NCI-H1694 treated with DMSO at 0.1 percent for 48 hours (cell line): ENCODE measurements at regions not wholly inside any gene's neighbourhood (a gene's known extent, or its start where the extent isn't known, plus 50 kb on each side); places are given as distances from the start of the nearest gene placed in this dataset.

ENCODE experiments used
- DNase-seq: peaks from one replicate; lab custom pipeline; 2025; lab: John Stamatoyannopoulos, UW

DNA sequence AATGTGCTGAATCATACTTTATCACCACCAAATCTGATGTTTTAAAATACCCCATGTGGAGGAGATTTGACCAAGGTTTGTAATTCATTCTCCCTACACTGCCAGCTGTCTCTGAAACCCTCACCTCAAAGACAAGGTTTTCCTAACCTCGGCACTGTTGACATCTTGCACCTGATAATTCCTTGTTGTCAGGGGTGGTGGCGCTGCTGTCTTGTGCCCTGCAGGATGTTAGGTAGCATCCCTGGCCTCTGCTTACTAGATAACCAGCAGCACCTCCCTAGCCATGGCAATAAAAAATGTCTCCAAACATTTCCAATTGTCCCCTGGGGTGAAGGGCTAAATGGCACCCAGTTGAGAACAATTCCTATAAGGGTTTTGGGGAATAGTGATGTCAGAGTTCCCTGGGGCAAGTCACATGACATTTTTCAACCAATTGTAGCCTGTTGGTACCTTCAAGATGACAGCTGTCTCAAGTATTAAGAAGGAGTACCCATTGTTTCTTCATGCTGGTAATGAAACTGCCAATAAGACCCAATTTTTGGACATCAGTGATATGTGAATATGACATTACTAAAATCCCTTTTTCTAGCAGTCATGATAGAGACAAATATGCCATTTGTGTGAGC lies 160.6 kb upstream of the PLCXD3 start:
- no peak for DNase-seq

DNA sequence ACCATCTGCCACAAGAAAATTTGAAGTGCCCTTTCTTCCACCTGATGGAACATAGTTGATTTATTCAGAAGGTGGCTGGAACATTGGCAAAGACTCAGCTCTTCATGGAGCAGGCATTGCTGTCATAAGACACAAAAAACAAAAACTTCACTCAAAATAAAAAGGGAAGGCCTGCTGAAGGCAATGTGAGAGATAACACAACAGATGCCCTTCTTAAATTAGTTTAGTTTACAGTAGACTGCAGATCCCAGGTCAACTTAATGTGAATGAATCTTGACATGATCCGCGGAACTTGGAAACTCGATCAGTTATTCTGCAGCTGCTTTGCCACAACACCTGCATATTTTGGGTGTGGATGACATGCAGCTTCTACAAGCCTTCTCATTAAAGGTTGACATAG lies 159.8 kb upstream of the PLCXD3 start:
- DNase-seq, result no peak

DNA sequence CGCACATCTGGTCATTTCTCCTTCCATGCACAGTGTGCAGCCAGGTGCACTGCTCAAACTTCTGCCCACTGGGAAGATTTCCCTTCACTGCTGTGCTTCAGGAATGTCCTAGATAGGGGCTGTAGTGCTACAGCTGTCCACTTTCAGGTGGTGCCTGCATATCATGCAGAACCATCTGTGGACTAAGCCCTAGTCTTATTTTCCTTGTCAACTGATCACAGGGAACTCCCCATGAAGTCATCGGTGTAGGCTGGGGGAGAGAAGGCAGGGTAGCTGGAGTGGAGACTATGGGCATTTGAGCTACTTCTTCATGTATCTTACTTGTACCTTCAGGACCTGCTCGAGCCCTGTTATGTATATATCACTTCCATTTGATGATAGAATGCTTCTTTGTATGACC lies 150.9 kb upstream of the PLCXD3 start:
- no peak for DNase-seq

DNA sequence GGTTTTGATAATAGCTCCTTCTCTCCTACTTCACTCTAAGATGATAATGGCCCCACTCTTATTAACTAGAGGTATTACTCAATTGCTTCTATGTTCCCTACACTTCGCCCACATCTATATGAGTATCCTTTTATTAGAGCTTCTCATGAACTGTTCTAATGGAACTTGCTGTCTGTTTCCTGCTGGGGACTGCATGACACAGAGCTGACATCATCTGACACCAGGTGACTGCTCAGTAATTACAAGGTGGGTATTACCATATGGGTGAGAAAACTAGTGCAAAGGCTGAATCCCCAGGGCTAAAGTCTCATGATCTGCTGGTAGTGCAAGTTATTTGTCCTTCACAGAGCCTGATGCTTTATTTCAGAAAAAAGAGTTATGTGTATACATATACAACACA lies 146.2 kb upstream of the PLCXD3 start:
- no peak for DNase-seq

DNA sequence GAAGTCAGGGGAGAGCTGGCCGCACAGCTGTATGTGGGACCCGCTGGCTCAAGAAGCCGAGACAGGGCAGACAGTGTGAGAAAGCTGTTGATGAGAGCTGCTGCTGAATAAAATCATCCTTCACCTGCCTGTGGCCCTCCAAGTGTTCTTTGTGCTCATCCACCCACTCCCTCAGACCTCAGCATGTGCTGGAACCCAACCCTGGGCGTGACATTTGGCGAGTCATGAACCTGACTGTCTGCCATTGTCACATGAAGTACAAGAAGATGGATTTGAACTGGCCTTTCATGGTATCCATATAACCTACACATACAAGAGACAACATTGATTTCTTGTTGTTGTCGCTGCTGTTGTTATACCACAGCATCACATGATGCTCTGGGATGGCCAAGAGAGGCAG lies 139.7 kb upstream of the PLCXD3 start:
- no peak for DNase-seq

DNA sequence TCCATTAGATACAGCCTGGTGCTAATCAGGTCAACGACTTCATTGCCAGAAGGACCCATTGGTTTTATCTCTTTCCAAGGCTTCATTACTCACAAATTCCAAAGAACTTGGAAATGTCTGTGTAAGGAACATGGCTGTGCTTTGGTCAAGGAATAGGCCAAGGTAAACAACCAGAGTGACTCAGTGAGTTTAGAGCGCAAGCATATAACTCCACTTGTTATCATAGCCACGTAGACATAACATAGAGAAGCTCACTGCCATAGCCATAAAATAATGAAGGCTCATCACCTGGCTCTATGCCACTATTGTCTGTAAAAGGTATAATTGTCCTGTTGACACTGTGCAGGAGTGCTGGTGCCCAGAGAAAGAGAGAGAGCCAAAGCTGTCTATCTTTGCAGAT lies 139.3 kb upstream of the PLCXD3 start:
- DNase-seq, result no peak

DNA sequence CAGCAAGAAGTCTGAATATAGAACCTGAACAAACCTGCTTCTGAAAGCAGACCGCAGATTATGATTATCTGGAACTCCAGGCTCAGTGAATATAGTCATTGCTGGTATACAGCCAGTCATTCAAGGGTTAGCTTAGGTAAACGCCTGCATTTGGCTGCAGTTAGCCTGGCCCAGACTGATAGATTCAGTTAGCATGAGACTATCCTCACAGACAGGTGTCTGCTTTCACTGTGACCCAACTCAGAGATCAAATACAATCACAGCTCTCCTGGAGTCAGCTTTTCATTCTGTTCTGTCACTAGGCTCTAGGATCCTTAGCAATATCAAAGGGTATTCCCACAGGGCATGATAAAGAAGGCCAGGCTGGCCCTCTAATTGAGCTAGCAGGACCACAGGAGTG lies 138.6 kb upstream of the PLCXD3 start:
- no peak for DNase-seq

DNA sequence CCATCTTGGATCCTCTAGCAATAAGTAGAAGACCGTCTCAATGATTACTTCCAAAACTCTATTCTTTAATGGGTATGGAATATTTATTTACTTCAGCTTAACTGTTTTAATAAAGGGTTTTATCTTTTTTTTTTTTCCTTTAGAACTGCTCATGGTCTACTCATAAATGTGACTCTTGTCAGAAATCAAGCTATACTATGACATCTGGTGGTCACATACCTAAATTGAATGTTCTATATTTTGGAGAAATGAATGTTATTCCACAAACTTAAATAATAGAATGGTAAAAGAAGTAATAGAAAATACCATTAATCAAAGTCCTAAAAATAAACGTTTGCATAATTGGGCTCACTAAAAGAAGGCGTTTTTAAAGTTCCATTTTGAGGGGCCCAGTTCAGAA lies 131.2 kb upstream of the PLCXD3 start:
- no peak for DNase-seq

DNA sequence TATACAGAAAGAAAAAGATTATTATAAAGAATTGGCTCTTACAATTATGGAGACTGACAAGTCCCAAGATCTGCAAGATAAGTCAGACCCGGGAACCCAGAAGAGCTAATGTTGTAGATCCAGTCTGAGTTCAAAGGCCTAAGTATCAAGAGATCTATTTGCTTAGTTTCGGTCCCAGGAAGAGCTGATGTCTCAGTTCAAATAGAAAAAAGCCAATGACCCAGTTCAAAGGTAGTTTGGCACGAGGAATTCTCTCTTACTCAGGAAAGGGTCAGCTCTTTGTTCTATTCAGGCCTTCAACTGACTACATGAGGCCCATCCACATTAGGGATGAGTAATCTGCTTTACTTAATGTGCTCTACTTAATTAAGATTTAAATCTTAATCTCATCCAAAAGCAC lies 128.3 kb upstream of the PLCXD3 start:
- no peak for DNase-seq

DNA sequence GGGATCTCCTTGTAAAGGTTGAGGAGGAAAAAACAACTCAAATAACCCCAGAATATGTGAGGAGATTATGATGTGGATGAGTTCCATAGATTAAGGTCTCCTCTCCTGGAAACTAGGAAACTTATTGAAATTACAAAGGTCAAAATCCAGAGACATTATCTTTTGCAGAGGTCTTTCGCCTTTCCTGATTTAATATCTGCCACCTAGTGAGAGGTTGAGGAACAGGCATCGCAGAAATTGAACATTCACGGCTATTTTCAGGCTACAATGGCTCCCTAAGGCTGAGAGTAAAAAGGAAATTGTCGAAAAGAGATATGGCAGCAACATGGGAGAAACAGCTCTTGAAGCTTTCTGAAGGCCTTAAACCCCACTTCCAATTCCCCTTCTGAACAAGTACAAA lies 127.5 kb upstream of the PLCXD3 start:
- no peak for DNase-seq

DNA sequence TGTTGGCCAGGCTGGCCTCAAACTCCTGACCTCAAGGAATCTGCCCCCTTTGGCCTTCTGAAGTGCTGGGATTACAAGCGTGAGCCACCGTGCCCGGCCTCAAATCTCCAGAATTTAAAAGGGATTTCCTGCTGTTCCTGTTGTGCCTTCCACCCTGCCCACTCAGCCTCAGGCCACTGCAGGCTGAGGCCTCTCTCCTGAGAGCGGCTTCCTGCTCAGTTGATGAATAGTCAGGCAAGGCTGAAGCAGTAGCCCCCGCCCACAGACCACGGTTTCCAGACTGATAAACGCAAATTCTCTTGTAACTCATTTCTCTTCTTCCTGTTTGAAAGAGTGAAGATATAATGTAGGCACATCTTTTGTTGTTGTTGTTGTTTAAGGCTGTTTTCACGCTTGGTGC lies 127.0 kb upstream of the PLCXD3 start:
- DNase-seq, result no peak

DNA sequence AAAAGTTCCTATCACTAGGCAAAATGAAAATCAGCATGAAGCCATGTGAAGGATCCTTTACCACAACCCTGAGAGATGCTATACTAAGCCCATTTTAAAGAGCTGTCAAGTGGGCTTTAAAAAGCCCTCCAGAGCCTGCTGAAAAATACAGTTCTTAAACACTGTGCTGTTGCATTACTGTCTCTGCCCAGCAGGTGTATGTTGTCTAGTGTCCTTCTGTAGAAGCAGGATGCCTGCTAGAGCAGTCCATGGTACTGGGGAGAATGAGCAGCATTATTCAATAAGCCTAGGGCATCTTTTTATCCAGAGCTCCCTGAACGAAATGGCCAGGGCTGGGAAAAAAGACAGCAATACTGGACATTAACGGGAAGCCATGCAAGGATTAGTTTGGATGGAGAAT lies 126.2 kb upstream of the PLCXD3 start:
- DNase-seq, result peak; percentile 33

DNA sequence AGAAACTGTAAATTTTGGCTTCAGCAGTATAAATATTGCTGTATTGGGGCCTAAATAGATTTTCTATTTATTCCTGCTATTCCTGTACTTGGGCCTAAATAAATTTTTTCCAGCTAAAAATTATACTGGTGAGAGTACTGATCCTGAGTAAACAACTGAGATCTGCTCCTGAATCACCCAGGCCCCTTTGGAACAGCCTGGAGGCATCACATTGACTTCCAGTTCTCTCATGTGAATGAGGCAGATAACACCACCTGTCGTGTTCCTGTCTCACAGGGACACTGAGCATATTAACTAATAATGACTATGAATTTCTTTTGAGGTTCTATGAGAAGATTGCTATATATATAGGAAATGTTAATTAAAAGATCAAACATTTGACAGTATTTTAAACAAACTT lies 119.5 kb upstream of the PLCXD3 start:
- no peak for DNase-seq

DNA sequence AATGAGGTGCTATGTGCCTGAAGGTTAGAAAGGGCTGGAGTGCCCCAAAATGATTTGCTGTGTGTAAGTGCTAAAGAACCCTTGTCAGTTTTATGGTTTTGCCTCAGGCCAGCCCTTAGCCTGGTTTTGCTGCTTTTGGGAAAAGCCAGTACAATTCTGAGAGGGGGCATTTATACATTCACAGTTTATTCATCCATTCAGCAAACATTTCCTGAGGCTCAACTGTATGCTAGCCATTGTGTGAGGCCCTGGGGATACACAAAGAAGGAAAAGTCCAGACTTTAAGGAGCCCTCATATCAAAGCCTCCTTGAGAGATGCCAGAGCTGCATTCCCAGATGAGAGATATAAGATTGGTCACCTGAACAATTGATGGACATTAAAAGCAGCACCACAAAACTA lies 115.2 kb upstream of the PLCXD3 start:
- no peak for DNase-seq

DNA sequence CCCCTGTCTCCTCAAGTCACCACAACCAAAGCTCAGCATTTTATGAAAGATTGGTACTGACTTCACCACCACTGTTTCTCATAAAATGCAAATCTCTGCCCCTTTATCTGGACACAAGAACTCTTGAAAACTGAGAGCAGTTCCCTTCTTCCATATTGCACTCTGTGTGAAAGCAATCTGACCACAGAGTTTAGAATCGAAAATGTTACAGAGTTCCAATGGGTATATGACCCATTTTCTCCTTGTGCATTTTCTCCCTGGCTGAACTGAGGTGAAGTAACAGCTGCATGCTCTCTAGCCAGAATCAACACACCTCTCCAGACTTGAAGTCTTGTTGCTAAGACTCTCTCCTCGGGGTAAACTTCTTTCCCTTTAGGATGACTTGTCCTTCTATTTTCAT lies 111.0 kb upstream of the PLCXD3 start:
- no peak for DNase-seq

DNA sequence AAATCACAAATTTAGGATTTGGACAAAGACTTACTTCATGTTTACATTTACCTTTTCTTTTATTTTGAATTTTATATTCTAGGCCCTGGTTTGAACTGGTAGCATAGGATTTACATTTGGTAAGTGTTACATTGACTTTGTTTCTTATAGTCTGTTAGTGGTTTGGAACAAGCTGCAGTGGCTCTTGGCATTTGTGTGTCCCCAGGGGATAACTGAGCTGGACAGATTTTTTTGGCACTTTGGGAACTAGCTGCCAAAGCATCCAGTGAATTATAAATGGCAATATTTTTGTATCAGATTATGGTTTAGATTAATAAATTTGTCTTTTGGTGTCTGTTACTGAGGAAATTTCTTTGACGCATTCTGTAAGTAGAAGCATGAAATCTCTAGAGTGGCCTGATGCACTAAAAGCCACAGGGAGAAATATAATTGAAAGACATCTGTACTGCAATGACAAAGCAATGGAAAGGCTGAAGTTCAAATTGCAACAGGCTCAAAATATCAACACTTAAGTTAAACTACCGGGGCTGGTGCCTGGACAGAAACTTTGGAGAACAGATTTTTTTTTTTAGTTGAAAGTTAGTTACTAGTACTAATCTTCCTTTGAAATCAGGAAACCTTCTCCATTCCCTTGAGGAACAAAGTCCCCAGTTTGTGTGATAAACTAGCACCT lies 107.6 kb upstream of the PLCXD3 start:
- DNase-seq, result no peak

DNA sequence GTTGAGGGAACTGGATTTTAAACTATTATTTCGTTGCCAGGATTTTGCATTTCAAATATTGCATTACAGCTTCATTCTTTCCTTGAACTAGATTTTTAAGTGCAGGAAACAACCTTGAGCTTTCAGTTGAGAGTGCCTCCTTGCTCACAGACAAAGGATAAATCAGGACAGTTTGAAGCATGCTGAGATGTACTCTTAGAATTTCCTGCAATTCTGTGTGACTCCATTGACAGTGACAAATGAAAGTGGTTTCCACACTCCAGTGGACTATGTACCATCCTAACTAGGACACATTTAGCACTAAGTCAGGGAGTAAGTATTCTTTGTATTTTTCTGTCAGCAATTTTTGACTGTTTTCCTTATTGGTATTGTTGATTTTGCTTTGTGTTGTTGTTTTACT lies 100.0 kb upstream of the PLCXD3 start:
- no peak for DNase-seq

DNA sequence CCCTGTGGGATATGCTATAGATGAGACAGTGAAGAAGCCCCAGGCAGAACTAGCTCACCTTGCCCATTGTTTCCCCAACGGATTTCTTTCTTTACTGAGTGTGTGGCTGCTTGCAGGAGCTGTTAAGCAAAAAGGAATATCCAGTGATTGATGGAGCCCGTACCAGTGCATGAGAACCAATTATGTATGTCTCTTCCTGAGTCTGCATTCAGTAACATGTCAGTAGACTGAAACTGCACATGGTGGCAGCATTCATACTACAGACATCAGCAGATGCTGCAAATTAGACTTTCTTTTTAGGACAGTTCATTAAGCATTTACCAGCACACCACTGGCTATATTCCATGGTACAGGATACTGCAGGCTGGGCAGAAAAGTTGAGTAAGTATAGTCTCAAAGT lies 90.3 kb upstream of the PLCXD3 start:
- DNase-seq, result no peak

DNA sequence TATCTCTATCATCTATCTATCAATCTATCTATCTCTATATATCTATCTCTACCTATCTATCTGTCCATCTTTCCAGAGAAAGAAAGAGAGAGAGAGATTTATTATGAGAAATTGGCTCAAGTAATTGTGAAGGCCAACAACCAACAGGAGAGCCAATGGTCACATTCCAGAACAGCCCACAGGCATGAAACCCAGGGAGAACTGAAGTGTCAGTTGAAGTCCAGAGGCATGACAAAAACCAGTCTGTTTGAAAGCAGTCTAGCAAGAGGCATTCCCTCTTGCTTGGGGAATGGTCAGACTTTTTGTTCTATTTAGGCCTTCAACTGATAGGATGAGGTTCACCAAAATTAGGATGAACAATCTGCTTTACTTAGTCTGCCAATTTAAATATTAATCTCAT lies 87.6 kb upstream of the PLCXD3 start:
- DNase-seq, result no peak

DNA sequence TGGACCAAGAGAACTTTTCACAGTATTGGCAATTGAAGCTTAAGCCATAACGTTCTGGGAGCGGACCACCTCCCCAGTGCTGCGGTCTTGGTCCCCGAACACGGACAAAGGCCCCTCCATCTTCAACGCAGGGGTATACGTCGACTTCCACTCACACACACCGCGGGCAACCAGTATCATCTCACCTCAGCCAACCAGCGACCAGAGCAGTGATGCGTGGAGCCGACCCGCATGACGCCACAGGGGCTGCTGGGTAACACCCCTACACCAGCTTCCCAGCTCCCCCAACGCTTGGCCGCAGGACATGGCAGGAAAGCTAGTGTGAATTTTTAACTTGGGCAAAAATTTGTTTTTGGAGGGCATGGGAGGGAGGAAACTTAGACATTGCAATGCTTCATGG lies 77.3 kb upstream of the PLCXD3 start:
- DNase-seq, result no peak

DNA sequence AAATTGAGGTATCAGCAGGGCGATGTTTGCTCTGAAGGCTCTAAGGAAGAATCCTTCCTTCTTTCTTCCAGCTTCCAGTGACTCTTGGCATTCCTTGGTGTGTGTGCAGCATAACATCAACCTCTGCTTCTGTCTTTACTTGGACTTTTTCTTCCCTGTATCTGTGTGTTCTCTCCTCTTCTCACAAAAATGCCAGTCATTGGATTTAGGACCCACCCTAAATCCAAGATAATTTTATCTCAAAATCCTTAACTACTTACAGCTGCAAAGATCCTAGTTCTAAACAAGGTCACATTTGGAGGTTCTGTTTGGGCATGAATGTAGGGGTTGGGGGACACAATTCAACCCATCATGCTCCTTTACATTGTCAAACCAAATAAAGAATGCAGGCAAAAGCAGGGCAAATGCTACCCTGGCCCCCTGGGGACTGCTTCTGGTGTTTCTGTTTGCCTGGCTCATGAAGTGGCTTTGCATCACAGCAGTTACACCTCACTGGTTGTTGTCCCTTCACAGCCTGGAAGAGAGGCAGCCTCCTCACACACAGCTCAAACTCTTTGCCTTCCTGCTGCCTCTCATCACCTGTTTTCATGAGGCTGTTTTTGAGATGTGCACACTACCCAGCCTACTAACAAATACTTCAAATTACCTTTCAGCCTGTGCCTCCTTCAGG lies 64.8 kb upstream of the PLCXD3 start:
- DNase-seq, result no peak

DNA sequence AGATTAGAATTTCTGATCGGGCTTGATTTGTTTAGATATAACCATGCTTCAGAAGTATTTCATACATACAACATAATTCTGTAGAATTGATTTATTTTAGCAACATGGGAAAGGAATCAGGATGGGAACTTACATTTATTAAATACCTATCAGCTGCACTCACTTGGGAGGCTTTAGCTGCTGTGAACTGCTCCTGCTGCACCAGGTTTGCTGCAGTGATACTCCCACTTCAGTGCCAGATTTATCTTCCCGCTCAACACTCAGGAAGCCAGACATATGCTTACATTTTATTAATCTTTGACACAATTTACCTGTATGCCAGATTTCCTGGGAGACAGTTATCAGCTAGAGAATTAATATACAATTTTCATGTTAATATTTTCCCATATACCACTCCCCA lies 64.0 kb upstream of the PLCXD3 start:
- DNase-seq, result no peak
